GM12878 (cell line): ENCODE measurements at regions not wholly inside any gene's neighbourhood (a gene's known extent, or its start where the extent isn't known, plus 50 kb on each side); places are given as distances from the start of the nearest gene placed in this dataset.

Experiments
- CTCF ChIP-seq, 3 experiments: IDR thresholded peaks in 2 of 3; conservative IDR thresholded peaks in 1 of 3; 2 replicates each; pipeline ENCODE4 v1.5.1; 2011; ENCODE audit warnings: low read depth in 3 of 3, low read length in 3 of 3, mild to moderate bottlenecking in 3 of 3, control low read depth in 2 of 3, moderate library complexity in 2 of 3, inconsistent platforms in 1 of 3, mixed read lengths in 1 of 3; ENCODE audit not compliant: control insufficient read depth in 2 of 3, insufficient read depth in 1 of 3; ENCODE audit errors: extremely low read depth in 1 of 3
- EP300 ChIP-seq, 2 experiments: fragments of 150-350 bp in 1 of 2; IDR thresholded peaks; 2 replicates each; pipeline ENCODE4 v1.6.1; 2011 to 2012; ENCODE audit warnings: low read depth in 2 of 2, low read length in 2 of 2, borderline replicate concordance in 1 of 2, improper control_type of control experiment in 1 of 2, inconsistent platforms in 1 of 2; ENCODE audit not compliant: control insufficient read depth in 1 of 2
- ETV6 ChIP-seq, 2 experiments: fragments of 450-650 bp in 1 of 2; IDR thresholded peaks in 1 of 2; conservative IDR thresholded peaks in 1 of 2; 2 replicates each; pipeline ENCODE4 v1.6.1; 2014; ENCODE audit warnings: antibody characterized with exemption in 1 of 2, borderline replicate concordance in 1 of 2, low read depth in 1 of 2, mild to moderate bottlenecking in 1 of 2, moderate library complexity in 1 of 2
- EZH2 ChIP-seq: IDR thresholded peaks from 2 replicates; pipeline ENCODE4 v1.6.1; 2012; ENCODE audit warnings: low read depth, mild to moderate bottlenecking, control low read depth, inconsistent platforms, low read length, borderline replicate concordance; ENCODE audit not compliant: control insufficient read depth
- JUNB ChIP-seq: IDR thresholded peaks from 2 replicates; pipeline ENCODE4 v1.6.1; 2016; ENCODE audit warnings: antibody characterized with exemption, mild to moderate bottlenecking
- MYC ChIP-seq: IDR thresholded peaks from 2 replicates; pipeline ENCODE4 v1.6.1; 2011; ENCODE audit warnings: mild to moderate bottlenecking, low read length, moderate library complexity, inconsistent platforms; ENCODE audit not compliant: insufficient read depth, insufficient replicate concordance, insufficient read length, severe bottlenecking
- NR2C2 ChIP-seq: IDR thresholded peaks from 2 replicates; pipeline ENCODE4 v1.6.1; 2011; ENCODE audit warnings: borderline replicate concordance, low read depth; ENCODE audit not compliant: control insufficient read depth, insufficient read length
- RCOR1 ChIP-seq: conservative IDR thresholded peaks from 2 replicates; pipeline ENCODE4 v1.6.1; 2012; ENCODE audit warnings: low read depth, low read length, improper control_type of control experiment
- SMAD1 ChIP-seq: fragments of 450-650 bp; IDR thresholded peaks from 2 replicates; pipeline ENCODE4 v1.6.1; 2018; ENCODE audit warnings: mild to moderate bottlenecking, low read depth; ENCODE audit not compliant: partially characterized antibody
- SUPT20H ChIP-seq: IDR thresholded peaks from 2 replicates; pipeline ENCODE4 v1.6.1; 2011; ENCODE audit warnings: low read depth, mild to moderate bottlenecking, low read length, moderate library complexity, borderline replicate concordance; ENCODE audit not compliant: control insufficient read depth
- USF1 ChIP-seq: IDR thresholded peaks from 2 replicates; pipeline ENCODE4 v1.6.1; 2011; ENCODE audit warnings: borderline replicate concordance, low read depth, mild to moderate bottlenecking, moderate library complexity, mixed read lengths, low read length; ENCODE audit not compliant: insufficient read depth; ENCODE audit errors: extremely low read length
- USF2 ChIP-seq: IDR thresholded peaks from 2 replicates; pipeline ENCODE4 v1.6.1; 2011; ENCODE audit warnings: low read depth, low read length, improper control_type of control experiment, borderline replicate concordance
- ZSCAN29 ChIP-seq: fragments of 450-650 bp; IDR thresholded peaks from 2 replicates; pipeline ENCODE4 v1.6.1; 2017; ENCODE audit warnings: mild to moderate bottlenecking, moderate library complexity

- TF ChIP-seq SMAD1 = no peak
- TF ChIP-seq SUPT20H = no peak
- TF ChIP-seq EP300 (IDR thresholded peaks at IDR 0.05; ENCODE audit: borderline replicate concordance in 1 of 2, control insufficient read depth in 1 of 2, low read depth in 2 of 2, low read length in 2 of 2) = no peak
- TF ChIP-seq JUNB = no peak
- no peak for TF ChIP-seq ZSCAN29
- TF ChIP-seq MYC = no peak
- TF ChIP-seq USF2 = no peak
- no peak for TF ChIP-seq RCOR1
- no peak for TF ChIP-seq USF1
- TF ChIP-seq EZH2 = no peak
- no peak for TF ChIP-seq CTCF (IDR thresholded peaks at IDR 0.05 in 2 of 3, conservative IDR thresholded peaks at IDR 0.05 in 1 of 3; ENCODE audit: control insufficient read depth in 2 of 3, extremely low read depth in 1 of 3, insufficient read depth in 1 of 3, low read depth in 3 of 3, low read length in 3 of 3)
- TF ChIP-seq NR2C2 = no peak
- no peak for TF ChIP-seq ETV6 (conservative IDR thresholded peaks at IDR 0.05 in 1 of 2, IDR thresholded peaks at IDR 0.05 in 1 of 2; ENCODE audit: borderline replicate concordance in 1 of 2, low read depth in 1 of 2)
Observed at GRCh38 chr6:40907198-40907701, 131.8 kb downstream of the UNC5CL start.
